Common myeloid progenitor, CD34-positive (primary cell): ENCODE measurements at regions not wholly inside any gene's neighbourhood (a gene's known extent, or its start where the extent isn't known, plus 50 kb on each side); places are given as distances from the start of the nearest gene placed in this dataset.

Source experiments
- CTCF ChIA-PET: fragments of 350-600 bp; sonication (Branson Sonifier 250); formaldehyde crosslinking; loops from one replicate; lab custom pipeline; 2021; ENCODE audit warnings: antibody characterized with exemption; lab: Charles Lee
- POLR2A ChIA-PET: fragments of 350-600 bp; sonication (Branson Sonifier 250); formaldehyde crosslinking; loops from one replicate; lab custom pipeline; 2021; ENCODE audit warnings: antibody characterized with exemption; lab: Charles Lee
- DNase-seq, 3 donors: peaks; one replicate each; pipeline versions ENCODE4 v3.0.0 to v3.0.0-alpha.2; 2013
- H3K27ac ChIP-seq, 2 experiments: 1 replicate in 1 of 2; 2 replicates in 1 of 2; pipeline ENCODE4 v1.7.0; 2013; ENCODE audit warnings: inconsistent platforms in 2 of 2, low read length in 2 of 2, mild to moderate bottlenecking in 2 of 2, low read depth in 1 of 2, moderate library complexity in 1 of 2; ENCODE audit not compliant: severe bottlenecking in 2 of 2, insufficient read depth in 1 of 2, poor library complexity in 1 of 2
- H3K27me3 ChIP-seq, 5 experiments: replicated peaks in 2 of 5; 1 replicate in 3 of 5; 2 replicates in 2 of 5; pipeline versions ENCODE4 v1.6.1 to v1.7.0; 2013; ENCODE audit warnings: low read length in 4 of 5, mild to moderate bottlenecking in 2 of 5, moderate library complexity in 2 of 5, inconsistent platforms in 1 of 5; ENCODE audit not compliant: insufficient read depth in 5 of 5, control insufficient read depth in 4 of 5
- H3K36me3 ChIP-seq, 4 experiments: 1 replicate in 2 of 4; 2 replicates in 2 of 4; pipeline versions ENCODE4 v1.6.1 to v1.7.0; 2013; ENCODE audit warnings: low read length in 3 of 4, control low read depth in 1 of 4, mild to moderate bottlenecking in 1 of 4; ENCODE audit not compliant: control insufficient read depth in 4 of 4, insufficient read depth in 4 of 4
- H3K4me1 ChIP-seq, 4 experiments: 1 replicate in 3 of 4; 2 replicates in 1 of 4; pipeline versions ENCODE4 v1.6.1 to v1.7.1; 2013; ENCODE audit warnings: low read length in 3 of 4, mild to moderate bottlenecking in 3 of 4, control low read depth in 1 of 4, inconsistent platforms in 1 of 4, moderate library complexity in 1 of 4; ENCODE audit not compliant: control insufficient read depth in 4 of 4, insufficient read depth in 4 of 4; ENCODE audit errors: control extremely low read depth in 1 of 4
- H3K4me3 ChIP-seq, 7 experiments: 1 replicate in 4 of 7; 2 replicates in 3 of 7; pipeline versions ENCODE4 v1.5.1 to v1.7.0; 2013; ENCODE audit warnings: mild to moderate bottlenecking in 7 of 7, low read length in 6 of 7, moderate library complexity in 6 of 7, inconsistent platforms in 2 of 7, low read depth in 2 of 7, control low read depth in 1 of 7; ENCODE audit not compliant: insufficient read depth in 4 of 7, control insufficient read depth in 1 of 7; ENCODE audit errors: extremely low read depth in 1 of 7
- H3K9me3 ChIP-seq, 5 experiments: 1 replicate in 4 of 5; 2 replicates in 1 of 5; pipeline versions ENCODE4 v1.6.1 to v1.7.1; 2013; ENCODE audit warnings: low read length in 4 of 5, mild to moderate bottlenecking in 2 of 5, inconsistent platforms in 1 of 5, low read depth in 1 of 5, moderate library complexity in 1 of 5; ENCODE audit not compliant: control insufficient read depth in 4 of 5, insufficient read depth in 2 of 5; ENCODE audit errors: control extremely low read depth in 1 of 5
- WGBS: methylation state at CpG from one replicate; pipeline ENCODE4 v1.1.5; 2013; ENCODE audit not compliant: insufficient coverage; 5-methylcytosine and 5-hydroxymethylcytosine counted together

DNA sequence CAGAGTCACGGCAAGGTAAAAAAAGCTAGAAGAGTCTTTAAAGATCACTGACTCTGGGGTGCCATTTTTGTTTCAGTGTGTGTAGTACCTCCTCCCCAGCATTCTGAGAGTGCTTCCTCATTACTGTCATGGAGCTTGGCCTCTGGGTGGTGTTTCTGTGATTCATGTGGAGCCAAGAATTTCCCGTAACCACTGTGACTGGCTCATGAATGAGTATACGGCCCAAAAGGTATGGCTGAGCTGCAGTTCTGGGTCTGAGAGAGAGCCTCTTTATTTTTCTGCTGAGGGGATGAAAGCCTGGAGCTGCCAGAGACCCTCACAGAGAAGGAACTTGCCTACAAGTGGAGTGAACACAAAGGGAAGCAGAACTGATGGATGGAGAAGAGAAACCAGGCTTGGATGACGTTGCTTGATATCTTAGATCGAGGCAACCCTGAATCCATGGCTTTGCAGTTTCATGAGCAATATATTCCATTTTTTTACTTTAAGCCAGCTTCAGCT is 85.6 kb downstream of the PTTG1 start:
- ChIA-PET POLR2A (interaction anchor here (1.6 to 1.9 kb wide), 2 partner anchors 40 to 68 kb away, joined by 7 to 14 read pairs; no protein-coding TSS in a partner anchor), CTCF (interaction anchor here (1.0 to 10.1 kb wide), 12 partner anchors 12 to 82 kb away, joined by 3 to 156 read pairs (median 7); no protein-coding TSS in a partner anchor)
- no peaks in the 10 kb centered on the region for H3K36me3 ChIP-seq
- H3K27ac ChIP-seq = peak overlapping the region; percentile 28 to 78
- H3K4me1 ChIP-seq = peaks cover 6 to 39% (median 30%) of the 10 kb centered on the region in 4 experiments
- no peaks in the 10 kb centered on the region for H3K9me3 ChIP-seq
- peaks cover 0 to 2% (median 0%) of the 10 kb centered on the region in 5 experiments for H3K27me3 ChIP-seq
- peak; percentile 36 to 80 (median 75) for DNase-seq
- 87% methylated on average over 2 of the region's 5 CpGs for WGBS
- H3K4me3 ChIP-seq = peak overlapping the region in 3 of 7 experiments; percentile 2 to 61 (median 35)

DNA sequence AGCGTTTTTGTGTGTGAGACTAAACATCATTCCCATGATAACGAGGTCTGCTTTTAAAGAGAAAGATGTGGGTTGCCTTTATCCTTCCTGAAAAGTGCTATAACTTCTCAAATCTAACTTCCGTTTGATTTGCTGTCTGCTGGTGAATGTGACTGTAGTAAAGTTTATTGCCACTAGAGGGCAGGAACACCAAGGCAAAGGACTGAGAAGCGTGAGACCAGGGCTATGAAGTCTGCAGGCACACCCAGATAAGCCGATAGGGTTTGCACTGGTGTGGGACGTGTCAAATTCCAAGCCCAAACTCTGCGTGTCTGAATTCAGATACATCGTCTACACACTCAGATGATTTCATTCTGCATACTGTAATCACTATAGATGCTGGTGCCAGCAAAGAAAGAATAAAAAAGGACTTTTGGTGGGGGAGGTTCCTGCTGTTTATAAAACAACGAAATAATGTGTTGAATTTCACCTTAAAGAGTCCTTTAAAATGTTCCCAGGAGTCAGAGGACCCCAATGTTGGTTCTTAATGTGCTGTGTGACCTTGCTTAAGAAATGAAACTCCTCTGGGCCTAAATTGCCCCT is 87.2 kb downstream of the PTTG1 start:
- Histone ChIP-seq H3K9me3 (no peaks in the 10 kb centered on the region), H3K27ac (no peak overlapping the region), H3K4me1 (peaks cover 6 to 39% (median 30%) of the 10 kb centered on the region in 4 experiments), H3K36me3 (no peaks in the 10 kb centered on the region), H3K4me3 (peak overlapping the region in 1 of 7 experiments; percentile 30), H3K27me3 (peaks cover 0 to 4% (median 0%) of the 10 kb centered on the region in 5 experiments)
- POLR2A ChIA-PET = no interaction called here
- CTCF ChIA-PET = interaction anchor here (0.9 to 10.1 kb wide), 15 partner anchors 8 to 279 kb away, joined by 3 to 156 read pairs (median 4); no protein-coding TSS in a partner anchor
- 47% methylated on average over 3 of the region's 9 CpGs for WGBS
- peak; percentile 90 to 94 (median 91) for DNase-seq

DNA sequence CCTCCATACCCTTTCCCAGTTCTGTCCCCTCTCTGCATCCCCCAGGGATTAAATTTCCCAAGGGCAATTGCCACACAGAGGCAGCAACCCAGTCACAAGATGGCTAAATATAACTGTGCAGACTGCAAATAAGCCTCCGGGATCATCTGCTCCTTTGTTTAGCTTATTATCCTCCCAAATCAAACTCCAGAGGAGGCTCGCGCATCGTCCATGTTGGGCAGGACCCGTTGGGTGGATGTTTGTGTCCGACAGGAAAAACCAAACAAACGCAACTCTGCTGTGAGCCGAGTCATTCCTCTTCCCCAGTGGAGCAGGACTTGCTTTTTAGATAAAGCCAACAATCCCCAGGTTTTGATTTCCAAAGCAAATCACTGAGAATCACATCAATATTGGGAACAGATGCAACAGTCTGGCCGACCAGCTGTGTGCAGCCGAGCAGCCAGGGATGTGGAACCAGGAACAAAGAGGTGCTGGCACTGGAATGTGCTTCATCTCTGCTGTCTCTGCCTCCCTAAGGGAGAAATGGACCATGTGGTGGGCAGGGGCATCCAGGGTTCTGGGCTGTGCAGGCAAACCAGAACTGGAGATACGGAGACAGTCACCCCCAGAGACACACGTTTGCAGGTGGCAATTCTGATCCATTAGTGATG is 89.8 kb downstream of the PTTG1 start:
- ChIA-PET POLR2A (no interaction called here), CTCF (interaction anchor here (10.1 kb wide), 1 partner anchor 72 kb away, joined by 156 read pairs; no protein-coding TSS in a partner anchor)
- Histone ChIP-seq H3K9me3 (no peaks in the 10 kb centered on the region), H3K4me3 (no peak overlapping the region), H3K4me1 (peaks cover 6 to 23% (median 17%) of the 10 kb centered on the region in 4 experiments), H3K27me3 (peaks cover 0 to 4% (median 0%) of the 10 kb centered on the region in 5 experiments), H3K27ac (no peak overlapping the region), H3K36me3 (no peaks in the 10 kb centered on the region)
- DNase-seq = no peak
- WGBS = 98% methylated on average over 11 of the region's 12 CpGs
